ENCODE measurements at regions not wholly inside any gene's neighbourhood (a gene's known extent, or its start where the extent isn't known, plus 50 kb on each side); places are given as distances from the start of the nearest gene placed in this dataset.
A peak's percentile ranks its signal among the peaks of the same experiment; 100 is the strongest.

- Histone ChIP-seq H3K36me3 (replicated peaks; ENCODE audit: control insufficient read depth, insufficient read depth, low read length) (no peaks in the 10 kb centered on the region), H3K4me3 (ENCODE audit: insufficient read depth, low read depth, low read length) (no peak overlapping the region)
- no peak for DNase-seq
Observed at GRCh38 chr21:43299441-43300277, 127.3 kb downstream of the SIK1 start.

GRCh38 chr21:43298546-43299440, 128.1 kb downstream of the SIK1 start:
- Histone ChIP-seq H3K27me3 (ENCODE audit: control insufficient read depth, insufficient read depth, low read length) (no peaks in the 10 kb centered on the region), H3K36me3 (replicated peaks; ENCODE audit: control insufficient read depth, insufficient read depth, low read length) (no peaks in the 10 kb centered on the region), H3K4me3 (ENCODE audit: insufficient read depth, low read depth, low read length) (no peak overlapping the region)
- no peak for DNase-seq

More at GRCh38 chr21:43299441-43300277, 127.3 kb downstream of the SIK1 start:
- no peaks in the 10 kb centered on the region for H3K27me3 ChIP-seq (ENCODE audit: control insufficient read depth, insufficient read depth, low read length)

GRCh38 chr21:43297989-43298388, 128.9 kb downstream of the SIK1 start:
- Histone ChIP-seq H3K36me3 (replicated peaks; ENCODE audit: control insufficient read depth, insufficient read depth, low read length) (no peaks in the 10 kb centered on the region), H3K4me3 (ENCODE audit: insufficient read depth, low read depth, low read length) (no peak overlapping the region), H3K27me3 (ENCODE audit: control insufficient read depth, insufficient read depth, low read length) (no peaks in the 10 kb centered on the region)
- DNase-seq: peak; percentile 59

- Histone ChIP-seq H3K36me3 (replicated peaks; ENCODE audit: control insufficient read depth, insufficient read depth, low read length) (no peaks in the 10 kb centered on the region), H3K27me3 (ENCODE audit: control insufficient read depth, insufficient read depth, low read length) (no peaks in the 10 kb centered on the region), H3K4me3 (ENCODE audit: insufficient read depth, low read depth, low read length) (no peak overlapping the region)
- no peak for DNase-seq
Observed at GRCh38 chr21:43297391-43297981, 128.7 kb downstream of the CRYAA start.

- DNase-seq: no peak
- Histone ChIP-seq H3K4me3 (ENCODE audit: insufficient read depth, low read depth, low read length) (no peak overlapping the region), H3K36me3 (replicated peaks; ENCODE audit: control insufficient read depth, insufficient read depth, low read length) (no peaks in the 10 kb centered on the region), H3K27me3 (ENCODE audit: control insufficient read depth, insufficient read depth, low read length) (no peaks in the 10 kb centered on the region)
Observed at GRCh38 chr21:43295066-43295958, 126.5 kb downstream of the CRYAA start.

- no peak overlapping the region for H3K4me3 ChIP-seq (ENCODE audit: insufficient read depth, low read depth, low read length)
- DNase-seq: no peak
- no peaks in the 10 kb centered on the region for H3K36me3 ChIP-seq (replicated peaks; ENCODE audit: control insufficient read depth, insufficient read depth, low read length)
- no peaks in the 10 kb centered on the region for H3K27me3 ChIP-seq (ENCODE audit: control insufficient read depth, insufficient read depth, low read length)
Observed at GRCh38 chr21:43294194-43294902, 125.5 kb downstream of the CRYAA start.

GRCh38 chr21:43292866-43293142, 124.0 kb downstream of the CRYAA start:
- DNase-seq: no peak
- H3K4me3 ChIP-seq (ENCODE audit: insufficient read depth, low read depth, low read length): no peak overlapping the region
- no peaks in the 10 kb centered on the region for H3K36me3 ChIP-seq (replicated peaks; ENCODE audit: control insufficient read depth, insufficient read depth, low read length)
- H3K27me3 ChIP-seq (ENCODE audit: control insufficient read depth, insufficient read depth, low read length): no peaks in the 10 kb centered on the region

- H3K4me3 ChIP-seq (ENCODE audit: insufficient read depth, low read depth, low read length): no peak overlapping the region
- DNase-seq: no peak
- no peaks in the 10 kb centered on the region for H3K36me3 ChIP-seq (replicated peaks; ENCODE audit: control insufficient read depth, insufficient read depth, low read length)
- no peaks in the 10 kb centered on the region for H3K27me3 ChIP-seq (ENCODE audit: control insufficient read depth, insufficient read depth, low read length)
Observed at GRCh38 chr21:43292041-43292865, 123.4 kb downstream of the CRYAA start.

DNA sequence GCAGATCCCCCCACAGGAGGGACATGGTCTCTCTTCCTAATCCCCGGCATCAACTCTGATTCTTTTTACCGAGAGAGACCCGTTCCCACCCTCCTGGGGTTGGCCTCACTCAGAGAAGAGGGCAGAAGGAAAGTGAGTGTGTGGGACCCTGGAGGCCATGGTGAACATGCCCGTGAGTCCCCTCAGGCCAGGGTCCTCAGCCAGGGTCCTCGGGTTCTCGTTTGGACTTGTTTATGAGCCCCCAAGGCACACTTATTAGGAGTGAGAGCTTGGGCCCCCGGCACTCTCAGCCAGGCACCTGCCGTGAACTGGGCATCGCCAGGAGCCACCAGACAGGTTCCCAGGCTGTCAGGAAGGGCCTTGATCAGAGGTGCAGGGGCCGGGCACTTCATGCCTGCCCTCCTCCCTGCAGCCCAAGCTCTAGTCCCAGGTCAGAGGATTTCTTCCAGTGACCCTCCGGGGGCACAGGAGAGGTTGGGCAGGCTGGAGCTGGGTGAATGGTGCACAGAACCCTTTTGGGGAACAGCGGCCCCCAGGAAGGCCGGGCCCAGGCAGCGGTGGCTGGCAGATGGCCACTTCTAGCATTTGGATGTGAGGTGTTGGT, 122.6 kb downstream of the CRYAA start:
- H3K36me3 ChIP-seq (replicated peaks; ENCODE audit: control insufficient read depth, insufficient read depth, low read length): no peaks in the 10 kb centered on the region
- H3K4me3 ChIP-seq (ENCODE audit: insufficient read depth, low read depth, low read length): no peak overlapping the region
- H3K27me3 ChIP-seq (ENCODE audit: control insufficient read depth, insufficient read depth, low read length): no peaks in the 10 kb centered on the region
- no peak for DNase-seq

DNA sequence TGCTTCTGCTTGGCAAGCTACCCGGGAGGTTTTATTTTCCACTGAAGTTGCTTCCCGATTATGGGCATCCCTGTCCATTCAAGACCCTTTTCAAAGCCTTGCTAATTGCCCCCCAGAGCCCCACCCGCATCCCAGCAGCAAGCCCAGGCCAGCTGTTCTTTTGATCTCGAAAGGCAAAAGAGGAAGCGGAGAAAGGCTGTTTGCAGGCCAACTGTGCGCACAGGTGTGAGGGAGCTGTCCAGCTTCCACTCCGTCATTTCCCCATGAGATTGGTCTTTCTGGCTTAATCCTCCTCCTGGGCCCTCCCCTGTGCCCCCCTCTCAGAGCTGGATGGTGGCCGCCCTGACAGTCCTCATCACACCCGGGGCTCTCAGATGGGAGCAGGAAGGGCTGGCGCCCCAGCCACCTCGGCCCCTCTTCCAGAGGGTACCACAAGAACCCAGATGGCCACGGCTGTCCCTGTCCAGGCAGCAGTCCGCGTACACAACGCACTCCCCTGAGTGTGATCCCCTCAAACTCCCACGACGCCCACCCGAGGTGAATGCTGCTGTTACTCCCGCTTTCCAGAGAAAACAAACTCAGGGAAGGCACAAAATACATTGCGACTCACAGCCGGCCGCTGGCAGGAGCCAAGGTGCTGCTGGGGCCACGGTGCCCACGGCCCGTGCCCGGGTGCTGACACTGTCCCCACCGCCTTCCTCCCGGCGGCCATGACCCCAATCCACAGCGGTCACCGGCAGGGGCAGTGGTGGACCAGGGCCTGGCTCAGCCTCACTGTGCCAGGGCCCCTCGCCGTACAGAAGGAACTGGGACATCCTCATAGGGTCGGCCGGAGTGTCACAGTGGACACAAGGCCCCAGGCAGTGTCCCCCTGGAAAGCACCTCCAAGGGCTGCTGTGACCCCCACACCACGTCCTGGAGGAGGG, 121.9 kb downstream of the CRYAA start:
- Histone ChIP-seq H3K36me3 (replicated peaks; ENCODE audit: control insufficient read depth, insufficient read depth, low read length) (no peaks in the 10 kb centered on the region), H3K4me3 (ENCODE audit: insufficient read depth, low read depth, low read length) (no peak overlapping the region), H3K27me3 (ENCODE audit: control insufficient read depth, insufficient read depth, low read length) (no peaks in the 10 kb centered on the region)
- DNase-seq: peak; percentile 77

DNA sequence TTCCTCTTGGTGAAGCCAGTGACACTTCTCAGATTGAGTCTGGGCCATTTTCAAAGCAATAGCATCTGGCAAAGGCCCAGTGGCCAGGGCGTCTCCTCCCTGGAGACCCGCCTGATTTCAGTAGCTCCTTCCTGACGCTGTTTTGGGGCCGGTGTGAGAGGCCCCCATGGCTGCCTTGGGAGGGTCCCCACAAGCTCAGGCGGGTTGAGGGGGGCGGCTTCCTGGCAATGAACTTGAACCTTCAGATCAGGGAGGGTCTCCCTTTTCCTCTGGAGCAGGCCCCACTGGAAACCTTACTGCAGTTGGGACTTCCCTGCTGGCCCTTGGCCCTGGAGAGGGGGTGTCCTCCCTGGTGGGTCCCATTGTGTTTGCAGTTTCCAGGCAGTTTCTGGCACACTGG, 121.2 kb downstream of the CRYAA start:
- Histone ChIP-seq H3K4me3 (ENCODE audit: insufficient read depth, low read depth, low read length) (no peak overlapping the region), H3K36me3 (replicated peaks; ENCODE audit: control insufficient read depth, insufficient read depth, low read length) (no peaks in the 10 kb centered on the region), H3K27me3 (ENCODE audit: control insufficient read depth, insufficient read depth, low read length) (no peaks in the 10 kb centered on the region)
- DNase-seq: no peak

GRCh38 chr21:43289442-43289841, 120.6 kb downstream of the CRYAA start:
- H3K27me3 ChIP-seq (ENCODE audit: control insufficient read depth, insufficient read depth, low read length): no peaks in the 10 kb centered on the region
- H3K4me3 ChIP-seq (ENCODE audit: insufficient read depth, low read depth, low read length): no peak overlapping the region
- no peaks in the 10 kb centered on the region for H3K36me3 ChIP-seq (replicated peaks; ENCODE audit: control insufficient read depth, insufficient read depth, low read length)
- no peak for DNase-seq
